Muscle of leg (tissue), 3 donors: ENCODE measurements at regions not wholly inside any gene's neighbourhood (a gene's known extent, or its start where the extent isn't known, plus 50 kb on each side); places are given as distances from the start of the nearest gene placed in this dataset.

Source experiments
- DNase-seq: peaks from one replicate; pipeline ENCODE4 v3.0.0; 2013
- H3K27ac ChIP-seq: one replicate; pipeline ENCODE4 v1.5.1; 2013; ENCODE audit warnings: mild to moderate bottlenecking, low read length, control low read depth
- H3K27me3 ChIP-seq: one replicate; pipeline ENCODE4 v1.6.1; 2013; ENCODE audit warnings: low read length; ENCODE audit not compliant: control insufficient read depth, insufficient read depth
- H3K36me3 ChIP-seq: one replicate; pipeline ENCODE4 v1.6.1; 2013; ENCODE audit warnings: low read length; ENCODE audit not compliant: control insufficient read depth, insufficient read depth
- H3K4me1 ChIP-seq: one replicate; pipeline ENCODE4 v1.6.1; 2013; ENCODE audit warnings: low read length; ENCODE audit not compliant: control insufficient read depth, insufficient read depth
- H3K4me3 ChIP-seq: one replicate; pipeline ENCODE4 v1.5.1; 2013; ENCODE audit warnings: low read length, control low read depth
- H3K9me3 ChIP-seq: replicated peaks from 2 replicates; pipeline ENCODE4 v1.6.1; 2013; ENCODE audit warnings: low read depth, low read length; ENCODE audit not compliant: control insufficient read depth
- WGBS: methylation state at CpG from one replicate; pipeline ENCODE4 v1.1.5; 2013; ENCODE audit warnings: missing lambda C conversion rate; ENCODE audit not compliant: insufficient coverage; 5-methylcytosine and 5-hydroxymethylcytosine counted together

DNA sequence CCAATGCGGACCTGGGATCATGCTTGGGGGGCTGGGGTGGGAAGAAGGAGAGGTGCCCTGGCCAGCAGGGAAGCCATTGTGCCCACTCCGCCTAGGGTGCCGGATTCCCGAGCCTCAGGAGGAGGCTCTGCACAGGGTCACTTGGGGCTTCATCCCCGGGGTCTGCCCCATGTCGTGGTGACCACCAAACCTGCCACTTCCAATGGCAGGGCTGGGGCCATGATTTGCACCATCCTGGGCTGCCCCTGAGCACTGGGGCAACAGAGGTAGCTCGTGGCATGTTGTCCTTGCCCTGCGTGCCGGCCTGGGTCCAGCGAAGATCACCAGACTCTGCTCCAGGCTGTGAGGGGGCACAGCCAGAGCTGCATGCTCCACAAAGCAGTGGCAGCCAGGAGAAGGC is 71.4 kb upstream of the DCAF12L2 start:
- Histone ChIP-seq H3K9me3 (peaks cover 3% of the 10 kb centered on the region), H3K27ac (no peak overlapping the region), H3K27me3 (no peaks in the 10 kb centered on the region), H3K4me1 (no peaks in the 10 kb centered on the region), H3K4me3 (no peak overlapping the region), H3K36me3 (no peaks in the 10 kb centered on the region)
- WGBS, result 86% methylated on average over 10 of the region's 10 CpGs
- DNase-seq, result no peak
